Right lobe of liver (tissue), 6 donors: ENCODE measurements at regions not wholly inside any gene's neighbourhood (a gene's known extent, or its start where the extent isn't known, plus 50 kb on each side); places are given as distances from the start of the nearest gene placed in this dataset.

Experiments used
- ATAC-seq, 4 donors: fragments of 200-7000 bp; cut with Tn5 transposase; one replicate each; pipeline ENCODE4 v1.9.1; 2020; ENCODE audit warnings: mild to moderate bottlenecking in 4 of 4, moderate library complexity in 4 of 4
- DNase-seq, 3 donors: peaks; one replicate each; pipeline ENCODE4 v3.0.0-alpha.2; 2020
- H3K27ac ChIP-seq, 3 donors: fragments of 200-600 bp; one replicate each; pipeline ENCODE4 v1.8.0; 2022
- H3K27me3 ChIP-seq, 2 donors: fragments of 200-600 bp; one replicate each; pipeline ENCODE4 v1.8.0; 2022
- H3K36me3 ChIP-seq, 4 donors: fragments of 200-600 bp; sonication (generic) in 1 of 4; one replicate each; pipeline versions ENCODE4 v1.5.1 to v1.8.0; 2017 to 2022; ENCODE audit warnings: control low read depth in 1 of 4
- H3K4me1 ChIP-seq, 4 donors: fragments of 200-600 bp; sonication (generic) in 1 of 4; one replicate each; pipeline versions ENCODE4 v1.5.1 to v1.8.0; 2017 to 2022; ENCODE audit warnings: control low read depth in 1 of 4
- H3K4me3 ChIP-seq, 3 donors: fragments of 200-600 bp; one replicate each; pipeline ENCODE4 v1.8.0; 2022
- H3K9me3 ChIP-seq, 4 donors: fragments of 200-600 bp; sonication (generic) in 1 of 4; one replicate each; pipeline versions ENCODE4 v1.5.1 to v1.8.0; 2017 to 2022; ENCODE audit warnings: control low read depth in 1 of 4
- CTCF ChIP-seq, 4 donors: fragments of 200-600 bp in 3 of 4; fragments of 450-650 bp in 1 of 4; IDR thresholded peaks; one replicate each; pipeline versions ENCODE4 v1.5.1 to v1.8.0; 2016 to 2022; ENCODE audit warnings: antibody characterized with exemption in 4 of 4, mild to moderate bottlenecking in 2 of 4
- POLR2A ChIP-seq: fragments of 450-650 bp; IDR thresholded peaks from one replicate; pipeline ENCODE4 v1.6.1; 2017; ENCODE audit warnings: antibody characterized with exemption, mild to moderate bottlenecking
- WGBS: methylation state at CpG from one replicate; pipeline ENCODE4 v1.1.6; 2018; ENCODE audit warnings: low coverage, low lambda C conversion rate; ENCODE audit not compliant: insufficient coverage; ENCODE audit errors: missing lambda C conversion rate; 5-methylcytosine and 5-hydroxymethylcytosine counted together
- intact Hi-C, 2 donors: fragments of 100-400 bp; cut with DNase I; formaldehyde crosslinking; loops; one replicate each; pipeline versions ENCODE4 v1.11.2 to v1.14.1; 2022
- donor health status: DM: no; HTN: yes; CAD: no.
- donor health status: DM: no; HTN: no; CAD: no.
- donor health status: DM: no; HTN: no; CAD: no.
- donor health status: DM: no; HTN: yes; CAD: no.
- donor health status: DM: no; HTN: yes; CAD: no.

- ATAC-seq, result no peak
- H3K36me3 ChIP-seq, result no peaks in the 10 kb centered on the region
- no peak for DNase-seq
- H3K27ac ChIP-seq, result no peak overlapping the region
- no peak overlapping the region for H3K4me3 ChIP-seq
- no peaks in the 10 kb centered on the region for H3K4me1 ChIP-seq
- intact Hi-C loops, result no loop called here
- H3K27me3 ChIP-seq, result no peaks in the 10 kb centered on the region
- no peaks in the 10 kb centered on the region for H3K9me3 ChIP-seq
- TF ChIP-seq POLR2A (no peak), CTCF (IDR thresholded peaks at IDR 0.05) (no peak)
- 57% methylated on average over 3 of the region's 3 CpGs for WGBS
Observed at GRCh38 chr4:157896726-157897125, 276.1 kb downstream of the GASK1B start.

GRCh38 chr4:157895205-157895604, 277.6 kb downstream of the GASK1B start:
- Histone ChIP-seq H3K27ac (no peak overlapping the region), H3K9me3 (no peaks in the 10 kb centered on the region), H3K4me1 (no peaks in the 10 kb centered on the region), H3K36me3 (no peaks in the 10 kb centered on the region), H3K4me3 (no peak overlapping the region), H3K27me3 (no peaks in the 10 kb centered on the region)
- intact Hi-C loops, result no loop called here
- TF ChIP-seq CTCF (IDR thresholded peaks at IDR 0.05) (no peak), POLR2A (no peak)
- ATAC-seq, result no peak
- DNase-seq, result no peak
- WGBS, result 84% methylated on average over 4 of the region's 4 CpGs

GRCh38 chr4:157889788-157890187, 283.0 kb downstream of the GASK1B start:
- WGBS, result 66% methylated on average over 2 of the region's 2 CpGs
- H3K27ac ChIP-seq, result no peak overlapping the region
- no peaks in the 10 kb centered on the region for H3K9me3 ChIP-seq
- TF ChIP-seq CTCF (IDR thresholded peaks at IDR 0.05) (no peak), POLR2A (no peak)
- no peaks in the 10 kb centered on the region for H3K4me1 ChIP-seq
- DNase-seq (no peak), ATAC-seq (no peak)
- intact Hi-C loops, result no loop called here
- no peaks in the 10 kb centered on the region for H3K36me3 ChIP-seq
- no peaks in the 10 kb centered on the region for H3K27me3 ChIP-seq
- no peak overlapping the region for H3K4me3 ChIP-seq

- Histone ChIP-seq H3K27me3 (no peaks in the 10 kb centered on the region), H3K9me3 (no peaks in the 10 kb centered on the region), H3K36me3 (no peaks in the 10 kb centered on the region), H3K4me3 (no peak overlapping the region), H3K4me1 (no peaks in the 10 kb centered on the region), H3K27ac (no peak overlapping the region)
- WGBS, result 92% methylated on average over 4 of the region's 4 CpGs
- intact Hi-C loops, result no loop called here
- DNase-seq (no peak), ATAC-seq (no peak)
- TF ChIP-seq CTCF (IDR thresholded peaks at IDR 0.05) (no peak), POLR2A (no peak)
Observed at GRCh38 chr4:157888281-157888680, 284.5 kb downstream of the GASK1B start.

- Histone ChIP-seq H3K36me3 (no peaks in the 10 kb centered on the region), H3K4me3 (no peak overlapping the region), H3K9me3 (no peaks in the 10 kb centered on the region), H3K4me1 (no peaks in the 10 kb centered on the region), H3K27me3 (no peaks in the 10 kb centered on the region), H3K27ac (no peak overlapping the region)
- no peak for DNase-seq
- 79% methylated on average over 3 of the region's 3 CpGs for WGBS
- intact Hi-C loops, result no loop called here
- ATAC-seq, result no peak
- no peak for TF ChIP-seq CTCF (IDR thresholded peaks at IDR 0.05)
Observed at GRCh38 chr4:157887316-157887715, 285.5 kb downstream of the GASK1B start.
